ENCODE measurements at regions not wholly inside any gene's neighbourhood (a gene's known extent, or its start where the extent isn't known, plus 50 kb on each side); places are given as distances from the start of the nearest gene placed in this dataset.

- TF ChIP-seq CTCF (IDR thresholded peaks at IDR 0.05) (no peak), POLR2A (IDR thresholded peaks at IDR 0.05) (no peak)
These were observed 1029.0 kb upstream of the B3GALT2 start for GRCh38 chr1:194215448-194215847.

All from heart left ventricle (tissue), 13 donors.